ENCODE measurements at regions not wholly inside any gene's neighbourhood (a gene's known extent, or its start where the extent isn't known, plus 50 kb on each side); places are given as distances from the start of the nearest gene placed in this dataset.

- Mint-ChIP-seq H3K27me3 (ENCODE audit: low read depth in 3 of 3) (peaks cover 0 to 2% (median 2%) of the 10 kb centered on the region in 3 donors), H3K4me1 (peaks cover 22% of the 10 kb centered on the region)
Observed at GRCh38 chr3:69646287-69647067, 92.8 kb upstream of the MITF start.

GRCh38 chr3:69642606-69643005 lies 96.7 kb upstream of the MITF start:
- no peak overlapping the region for H3K4me3 Mint-ChIP-seq
- Histone ChIP-seq H4K20me1 (ENCODE audit: insufficient read depth, low read length) (no peaks in the 10 kb centered on the region), H3K4me1 (ENCODE audit: control insufficient read depth in 1 of 2, insufficient read depth in 2 of 2, low read length in 2 of 2) (peaks cover 2% of the 10 kb centered on the region in 2 donors), H3K4me3 (replicated peaks in 1 of 3; ENCODE audit: low read depth in 2 of 3, low read length in 3 of 3) (no peak overlapping the region), H3K27ac (ENCODE audit: low read depth in 1 of 2, low read length in 2 of 2) (no peak overlapping the region), H3K36me3 (replicated peaks in 1 of 2; ENCODE audit: control insufficient read depth in 1 of 2, insufficient read depth in 2 of 2, low read length in 2 of 2) (no peaks in the 10 kb centered on the region), H3K79me2 (ENCODE audit: insufficient read depth, low read length) (no peaks in the 10 kb centered on the region), H3K4me2 (replicated peaks; ENCODE audit: extremely low read depth, low read length, poor library complexity, severe bottlenecking) (no peak overlapping the region), H3K9me3 (replicated peaks in 1 of 2; ENCODE audit: control insufficient read depth in 1 of 2, insufficient read depth in 1 of 2, low read length in 2 of 2) (no peaks in the 10 kb centered on the region), H2AFZ (ENCODE audit: insufficient read depth, low read depth, low read length, poor library complexity, severe bottlenecking) (no peak overlapping the region), H3K9ac (ENCODE audit: insufficient read depth, low read length, poor library complexity, severe bottlenecking) (no peak overlapping the region), H3K27me3 (ENCODE audit: control insufficient read depth in 2 of 2, insufficient read depth in 2 of 2, low read length in 2 of 2) (no peaks in the 10 kb centered on the region)
- H3K9me3 Mint-ChIP-seq: peaks cover 0 to 8% (median 0%) of the 10 kb centered on the region in 7 donors
- intact Hi-C loops (cut with micrococcal nuclease): no loop called here
- H3K36me3 Mint-ChIP-seq: no peaks in the 10 kb centered on the region
- peaks cover 2% of the 10 kb centered on the region for H3K4me1 Mint-ChIP-seq
- peaks cover 0 to 2% (median 2%) of the 10 kb centered on the region in 3 donors for H3K27me3 Mint-ChIP-seq (ENCODE audit: low read depth in 3 of 3)
- TF ChIP-seq CTCF (IDR thresholded peaks at IDR 0.05): no peak
- no peak overlapping the region for H3K27ac Mint-ChIP-seq
- no peak for DNase-seq
- no CpG with 5 or more reads among the region's 5 CpGs for WGBS (ENCODE audit: insufficient coverage)

More at GRCh38 chr3:69646287-69647067, 92.8 kb upstream of the MITF start:
- Mint-ChIP-seq H3K36me3 (no peaks in the 10 kb centered on the region), H3K27ac (peak overlapping the region in 1 of 7 donors; percentile 47), H3K4me3 (no peak overlapping the region), H3K9me3 (no peaks in the 10 kb centered on the region)
- Histone ChIP-seq H3K4me1 (ENCODE audit: control insufficient read depth in 1 of 2, insufficient read depth in 2 of 2, low read length in 2 of 2) (peaks cover 23% of the 10 kb centered on the region in 2 donors), H3K36me3 (replicated peaks in 1 of 2; ENCODE audit: control insufficient read depth in 1 of 2, insufficient read depth in 2 of 2, low read length in 2 of 2) (no peaks in the 10 kb centered on the region), H3K4me3 (replicated peaks in 1 of 3; ENCODE audit: low read depth in 2 of 3, low read length in 3 of 3) (no peak overlapping the region), H3K9ac (ENCODE audit: insufficient read depth, low read length, poor library complexity, severe bottlenecking) (no peak overlapping the region), H2AFZ (ENCODE audit: insufficient read depth, low read depth, low read length, poor library complexity, severe bottlenecking) (no peak overlapping the region), H4K20me1 (ENCODE audit: insufficient read depth, low read length) (no peaks in the 10 kb centered on the region), H3K79me2 (ENCODE audit: insufficient read depth, low read length) (no peaks in the 10 kb centered on the region), H3K27me3 (ENCODE audit: control insufficient read depth in 2 of 2, insufficient read depth in 2 of 2, low read length in 2 of 2) (no peaks in the 10 kb centered on the region), H3K27ac (ENCODE audit: low read depth in 1 of 2, low read length in 2 of 2) (no peak overlapping the region), H3K9me3 (replicated peaks in 1 of 2; ENCODE audit: control insufficient read depth in 1 of 2, insufficient read depth in 1 of 2, low read length in 2 of 2) (no peaks in the 10 kb centered on the region), H3K4me2 (replicated peaks; ENCODE audit: extremely low read depth, low read length, poor library complexity, severe bottlenecking) (no peak overlapping the region)
- no peak for DNase-seq
- 96% methylated on average over 12 of the region's 14 CpGs for WGBS (ENCODE audit: insufficient coverage)
- intact Hi-C loops (cut with micrococcal nuclease): no loop called here
- no peak for TF ChIP-seq CTCF (IDR thresholded peaks at IDR 0.05)

All from CD14-positive monocyte (primary cell).